ENCODE measurements at regions not wholly inside any gene's neighbourhood (a gene's known extent, or its start where the extent isn't known, plus 50 kb on each side); places are given as distances from the start of the nearest gene placed in this dataset.

DNA sequence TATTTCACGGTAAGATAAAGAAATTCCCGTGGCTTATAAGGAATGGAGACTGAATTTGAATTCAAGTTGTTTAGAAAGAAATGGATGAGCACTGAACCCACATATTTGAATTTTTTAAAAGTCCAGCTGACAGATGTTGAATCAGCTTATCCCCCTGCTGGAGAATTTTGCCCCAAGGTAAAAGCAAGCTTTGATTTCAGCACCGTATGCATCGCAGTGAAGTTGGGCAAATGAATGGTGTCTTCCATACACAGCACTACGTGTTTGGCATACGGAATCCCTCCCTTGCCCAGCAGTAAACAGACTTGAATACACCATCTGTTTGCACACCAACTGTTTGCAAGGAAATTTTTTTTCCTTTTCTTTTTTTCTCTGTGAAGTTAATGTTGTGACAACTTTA lies 77.5 kb upstream of the PEG3 start:
- TF ChIP-seq, protein P1, sequence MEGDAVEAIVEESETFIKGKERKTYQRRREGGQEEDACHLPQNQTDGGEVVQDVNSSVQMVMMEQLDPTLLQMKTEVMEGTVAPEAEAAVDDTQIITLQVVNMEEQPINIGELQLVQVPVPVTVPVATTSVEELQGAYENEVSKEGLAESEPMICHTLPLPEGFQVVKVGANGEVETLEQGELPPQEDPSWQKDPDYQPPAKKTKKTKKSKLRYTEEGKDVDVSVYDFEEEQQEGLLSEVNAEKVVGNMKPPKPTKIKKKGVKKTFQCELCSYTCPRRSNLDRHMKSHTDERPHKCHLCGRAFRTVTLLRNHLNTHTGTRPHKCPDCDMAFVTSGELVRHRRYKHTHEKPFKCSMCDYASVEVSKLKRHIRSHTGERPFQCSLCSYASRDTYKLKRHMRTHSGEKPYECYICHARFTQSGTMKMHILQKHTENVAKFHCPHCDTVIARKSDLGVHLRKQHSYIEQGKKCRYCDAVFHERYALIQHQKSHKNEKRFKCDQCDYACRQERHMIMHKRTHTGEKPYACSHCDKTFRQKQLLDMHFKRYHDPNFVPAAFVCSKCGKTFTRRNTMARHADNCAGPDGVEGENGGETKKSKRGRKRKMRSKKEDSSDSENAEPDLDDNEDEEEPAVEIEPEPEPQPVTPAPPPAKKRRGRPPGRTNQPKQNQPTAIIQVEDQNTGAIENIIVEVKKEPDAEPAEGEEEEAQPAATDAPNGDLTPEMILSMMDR (IDR thresholded peaks at IDR 0.05), result no peak
- no peak for TF ChIP-seq ZFX (IDR thresholded peaks at IDR 0.05; ENCODE audit: borderline replicate concordance)

All from 22Rv1 (cell line).